ENCODE measurements at regions not wholly inside any gene's neighbourhood (a gene's known extent, or its start where the extent isn't known, plus 50 kb on each side); places are given as distances from the start of the nearest gene placed in this dataset.

DNA sequence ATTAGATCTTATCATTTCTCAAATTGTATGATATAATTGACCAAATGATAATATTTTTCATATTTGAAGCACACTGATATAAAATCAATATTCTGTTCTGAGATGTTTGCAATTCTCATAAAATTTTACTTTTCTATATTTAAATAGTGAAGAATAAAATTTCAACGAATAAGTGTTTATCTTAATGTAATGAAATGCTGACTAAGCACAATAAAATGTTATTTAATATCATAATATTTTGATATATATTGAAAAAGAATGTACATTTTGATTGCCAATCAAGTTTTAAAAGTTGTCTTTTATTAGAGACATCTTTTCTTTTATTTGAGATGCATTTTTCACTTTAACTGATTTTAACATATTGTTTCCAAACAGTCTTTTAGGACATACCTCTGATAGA, 416.1 kb downstream of the TAF11L14 start:
- no peaks in the 10 kb centered on the region for H3K36me3 ChIP-seq (replicated peaks in 1 of 2; ENCODE audit: insufficient read depth in 1 of 2, low read depth in 2 of 2)
- ATAC-seq (no peak), DNase-seq (no peak)
- WGBS, 2 donors = 44 to 53% methylated on average over 1 of the region's 1 CpG
- intact Hi-C loops (cut with DNase I) = no loop called here
- no peaks in the 10 kb centered on the region for H3K4me1 ChIP-seq
- no peaks in the 10 kb centered on the region for H3K27me3 ChIP-seq
- TF ChIP-seq POLR2A (IDR thresholded peaks at IDR 0.05) = no peak
- TF ChIP-seq, protein P1, sequence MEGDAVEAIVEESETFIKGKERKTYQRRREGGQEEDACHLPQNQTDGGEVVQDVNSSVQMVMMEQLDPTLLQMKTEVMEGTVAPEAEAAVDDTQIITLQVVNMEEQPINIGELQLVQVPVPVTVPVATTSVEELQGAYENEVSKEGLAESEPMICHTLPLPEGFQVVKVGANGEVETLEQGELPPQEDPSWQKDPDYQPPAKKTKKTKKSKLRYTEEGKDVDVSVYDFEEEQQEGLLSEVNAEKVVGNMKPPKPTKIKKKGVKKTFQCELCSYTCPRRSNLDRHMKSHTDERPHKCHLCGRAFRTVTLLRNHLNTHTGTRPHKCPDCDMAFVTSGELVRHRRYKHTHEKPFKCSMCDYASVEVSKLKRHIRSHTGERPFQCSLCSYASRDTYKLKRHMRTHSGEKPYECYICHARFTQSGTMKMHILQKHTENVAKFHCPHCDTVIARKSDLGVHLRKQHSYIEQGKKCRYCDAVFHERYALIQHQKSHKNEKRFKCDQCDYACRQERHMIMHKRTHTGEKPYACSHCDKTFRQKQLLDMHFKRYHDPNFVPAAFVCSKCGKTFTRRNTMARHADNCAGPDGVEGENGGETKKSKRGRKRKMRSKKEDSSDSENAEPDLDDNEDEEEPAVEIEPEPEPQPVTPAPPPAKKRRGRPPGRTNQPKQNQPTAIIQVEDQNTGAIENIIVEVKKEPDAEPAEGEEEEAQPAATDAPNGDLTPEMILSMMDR (IDR thresholded peaks at IDR 0.05) = no peak
- no peaks in the 10 kb centered on the region for H3K9me3 ChIP-seq
- H3K27ac ChIP-seq = no peak overlapping the region
- H3K4me3 ChIP-seq = no peak overlapping the region

DNA sequence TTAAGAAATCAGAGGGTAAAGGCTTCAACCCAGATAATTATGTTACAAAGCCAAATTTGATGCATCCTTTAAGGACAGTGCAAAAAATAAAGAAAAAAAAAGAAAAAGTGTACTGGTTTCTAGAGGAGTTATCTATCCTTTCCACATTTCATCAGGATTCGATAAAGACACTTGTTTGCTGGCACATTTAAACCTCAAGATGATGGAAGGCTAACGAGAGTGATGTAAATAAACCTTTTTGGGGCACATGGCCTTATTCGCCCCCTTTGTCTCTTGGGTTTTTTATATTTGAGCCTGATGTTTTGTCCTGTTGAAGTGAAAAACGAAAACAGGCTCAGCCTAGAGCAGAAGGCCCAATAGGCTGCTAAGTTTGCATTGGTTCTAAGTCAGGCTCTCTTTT, 416.5 kb downstream of the TAF11L14 start:
- ATAC-seq = no peak
- 31 to 32% methylated on average over 4 of the region's 4 CpGs for WGBS, 2 donors
- Histone ChIP-seq H3K4me1 (no peaks in the 10 kb centered on the region), H3K9me3 (no peaks in the 10 kb centered on the region), H3K4me3 (no peak overlapping the region), H3K27ac (no peak overlapping the region), H3K36me3 (replicated peaks in 1 of 2; ENCODE audit: insufficient read depth in 1 of 2, low read depth in 2 of 2) (no peaks in the 10 kb centered on the region), H3K27me3 (no peaks in the 10 kb centered on the region)
- TF ChIP-seq, protein P1 (IDR thresholded peaks at IDR 0.05) = no peak
- TF ChIP-seq POLR2A (IDR thresholded peaks at IDR 0.05) = no peak
- intact Hi-C loops (cut with DNase I) = no loop called here
- no peak for DNase-seq

DNA sequence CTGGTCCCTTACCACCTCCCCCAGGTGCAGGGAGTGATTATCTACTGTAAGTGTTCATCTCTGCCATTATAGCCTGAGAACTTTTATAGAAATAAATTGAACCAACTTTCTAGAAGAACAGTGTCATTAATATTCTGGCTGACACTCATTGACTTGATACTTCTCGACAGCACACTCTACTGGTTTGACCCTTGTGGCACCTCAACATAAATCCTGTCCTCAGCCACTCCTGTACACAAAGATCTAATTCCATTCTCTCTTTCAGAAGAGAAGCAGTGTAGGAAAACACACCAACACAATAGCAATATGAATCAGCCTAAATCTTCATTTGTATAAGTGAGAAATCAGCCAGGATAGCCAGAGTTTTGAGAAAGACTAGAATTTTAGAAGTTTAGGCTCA, 417.7 kb downstream of the TAF11L14 start:
- ATAC-seq (no peak), DNase-seq (no peak)
- H3K27me3 ChIP-seq = no peaks in the 10 kb centered on the region
- no peak overlapping the region for H3K4me3 ChIP-seq
- TF ChIP-seq POLR2A (IDR thresholded peaks at IDR 0.05) = no peak
- TF ChIP-seq, protein P1 (IDR thresholded peaks at IDR 0.05) = no peak
- H3K27ac ChIP-seq = no peak overlapping the region
- whole genome bisulfite sequencing, 2 donors = 11 to 21% methylated on average over 1 of the region's 1 CpG
- intact Hi-C loops (cut with DNase I) = no loop called here
- no peaks in the 10 kb centered on the region for H3K9me3 ChIP-seq
- no peaks in the 10 kb centered on the region for H3K36me3 ChIP-seq (replicated peaks in 1 of 2; ENCODE audit: insufficient read depth in 1 of 2, low read depth in 2 of 2)
- H3K4me1 ChIP-seq = no peaks in the 10 kb centered on the region

DNA sequence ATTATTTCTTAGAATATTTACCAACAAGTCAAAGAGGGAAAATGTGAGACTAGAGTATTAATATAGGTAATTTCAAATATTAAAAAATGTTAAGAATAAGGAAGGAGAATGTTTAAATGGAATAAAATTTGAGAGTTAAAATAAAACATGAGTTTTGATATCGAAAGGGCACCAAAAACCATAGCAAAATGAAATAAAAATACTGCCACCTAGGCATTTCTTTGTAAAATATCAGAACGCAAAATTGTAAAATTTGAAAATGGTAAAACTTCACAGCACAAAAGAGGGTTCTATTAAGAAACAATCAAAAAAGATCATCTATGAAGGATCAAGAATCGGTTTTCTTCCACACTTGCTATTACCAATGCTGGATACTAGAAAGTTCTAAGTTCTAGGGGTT, 418.3 kb downstream of the TAF11L14 start:
- DNase-seq (no peak), ATAC-seq (no peak)
- H3K9me3 ChIP-seq = no peaks in the 10 kb centered on the region
- H3K36me3 ChIP-seq (replicated peaks in 1 of 2; ENCODE audit: insufficient read depth in 1 of 2, low read depth in 2 of 2) = no peaks in the 10 kb centered on the region
- WGBS, 2 donors = 61 to 71% methylated on average over 3 of the region's 3 CpGs
- H3K27ac ChIP-seq = no peak overlapping the region
- no peak overlapping the region for H3K4me3 ChIP-seq
- H3K4me1 ChIP-seq = no peaks in the 10 kb centered on the region
- intact Hi-C loops (cut with DNase I) = no loop called here
- TF ChIP-seq POLR2A (IDR thresholded peaks at IDR 0.05) = no peak
- TF ChIP-seq, protein P1 (IDR thresholded peaks at IDR 0.05) = no peak
- H3K27me3 ChIP-seq = no peaks in the 10 kb centered on the region

DNA sequence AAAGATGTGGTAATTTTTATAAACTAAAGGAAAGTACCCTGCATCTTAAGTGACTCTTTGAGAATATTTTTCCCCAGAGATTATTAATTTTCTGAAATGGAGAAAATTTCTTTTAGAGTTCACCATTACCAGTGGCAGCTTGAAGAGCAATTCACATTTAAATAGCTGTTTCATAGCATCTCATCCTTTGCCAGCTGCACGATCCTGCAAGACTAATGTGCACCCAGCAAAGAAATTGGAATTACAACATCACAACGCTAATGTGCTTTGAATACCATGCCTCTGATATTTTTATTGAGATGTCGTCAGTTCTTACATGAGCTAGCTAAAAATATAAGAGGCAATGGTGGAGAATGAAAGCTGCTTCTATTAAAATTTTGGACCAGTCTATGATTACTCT, 423.5 kb downstream of the TAF11L14 start:
- no peak overlapping the region for H3K4me3 ChIP-seq
- no peaks in the 10 kb centered on the region for H3K27me3 ChIP-seq
- H3K27ac ChIP-seq = no peak overlapping the region
- TF ChIP-seq, protein P1 (IDR thresholded peaks at IDR 0.05) = no peak
- no peak for TF ChIP-seq POLR2A (IDR thresholded peaks at IDR 0.05)
- no peaks in the 10 kb centered on the region for H3K36me3 ChIP-seq (replicated peaks in 1 of 2; ENCODE audit: insufficient read depth in 1 of 2, low read depth in 2 of 2)
- no peak for ATAC-seq
- no peak for DNase-seq
- H3K9me3 ChIP-seq = no peaks in the 10 kb centered on the region
- intact Hi-C loops (cut with DNase I) = no loop called here
- 55 to 59% methylated on average over 3 of the region's 3 CpGs for WGBS, 2 donors
- H3K4me1 ChIP-seq = no peaks in the 10 kb centered on the region

Measured in body of pancreas (tissue), 4 donors.